ENCODE measurements at regions not wholly inside any gene's neighbourhood (a gene's known extent, or its start where the extent isn't known, plus 50 kb on each side); places are given as distances from the start of the nearest gene placed in this dataset.

DNA sequence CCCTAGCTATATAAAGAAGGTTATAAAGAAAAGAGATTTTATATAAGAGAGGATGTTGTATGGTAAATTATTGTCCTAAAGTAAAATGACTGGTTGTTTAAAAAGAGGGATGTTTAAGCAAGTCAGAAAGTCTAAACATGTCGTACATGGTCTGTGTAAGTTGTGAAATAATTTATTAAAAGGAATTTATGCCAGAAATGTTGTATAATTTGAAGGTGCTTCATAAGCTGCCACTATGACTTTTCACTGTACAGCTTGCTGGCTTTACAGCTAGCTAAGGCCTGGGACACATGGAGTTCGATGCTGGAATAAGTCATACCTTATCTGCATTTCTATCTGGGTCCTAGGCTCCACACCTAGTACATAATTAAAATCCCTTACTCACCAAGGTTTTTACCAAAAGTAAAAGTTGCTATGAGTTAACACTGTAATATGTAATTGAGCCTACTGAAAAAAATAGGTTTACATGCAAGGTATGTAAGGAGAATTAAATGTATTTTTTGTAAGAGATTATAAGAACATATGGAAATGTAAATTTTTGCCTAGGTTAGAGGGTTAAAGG, 59.0 kb upstream of the EDEM3 start:
- no peaks in the 10 kb centered on the region for H3K4me1 Mint-ChIP-seq
- peaks cover 11% of the 10 kb centered on the region for H3K9me3 Mint-ChIP-seq
- H3K36me3 Mint-ChIP-seq (ENCODE audit: low read depth), result peaks cover 2% of the 10 kb centered on the region
- H3K27me3 Mint-ChIP-seq (ENCODE audit: low read depth), result no peaks in the 10 kb centered on the region
- no peak overlapping the region for H3K27ac Mint-ChIP-seq (ENCODE audit: unreplicated experiment)
- TF ChIP-seq, protein P1, sequence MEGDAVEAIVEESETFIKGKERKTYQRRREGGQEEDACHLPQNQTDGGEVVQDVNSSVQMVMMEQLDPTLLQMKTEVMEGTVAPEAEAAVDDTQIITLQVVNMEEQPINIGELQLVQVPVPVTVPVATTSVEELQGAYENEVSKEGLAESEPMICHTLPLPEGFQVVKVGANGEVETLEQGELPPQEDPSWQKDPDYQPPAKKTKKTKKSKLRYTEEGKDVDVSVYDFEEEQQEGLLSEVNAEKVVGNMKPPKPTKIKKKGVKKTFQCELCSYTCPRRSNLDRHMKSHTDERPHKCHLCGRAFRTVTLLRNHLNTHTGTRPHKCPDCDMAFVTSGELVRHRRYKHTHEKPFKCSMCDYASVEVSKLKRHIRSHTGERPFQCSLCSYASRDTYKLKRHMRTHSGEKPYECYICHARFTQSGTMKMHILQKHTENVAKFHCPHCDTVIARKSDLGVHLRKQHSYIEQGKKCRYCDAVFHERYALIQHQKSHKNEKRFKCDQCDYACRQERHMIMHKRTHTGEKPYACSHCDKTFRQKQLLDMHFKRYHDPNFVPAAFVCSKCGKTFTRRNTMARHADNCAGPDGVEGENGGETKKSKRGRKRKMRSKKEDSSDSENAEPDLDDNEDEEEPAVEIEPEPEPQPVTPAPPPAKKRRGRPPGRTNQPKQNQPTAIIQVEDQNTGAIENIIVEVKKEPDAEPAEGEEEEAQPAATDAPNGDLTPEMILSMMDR (conservative IDR thresholded peaks at IDR 0.05), result no peak
- no peak for DNase-seq (ENCODE audit: low read depth, low spot score)
- no peak overlapping the region for H3K4me3 Mint-ChIP-seq

DNA sequence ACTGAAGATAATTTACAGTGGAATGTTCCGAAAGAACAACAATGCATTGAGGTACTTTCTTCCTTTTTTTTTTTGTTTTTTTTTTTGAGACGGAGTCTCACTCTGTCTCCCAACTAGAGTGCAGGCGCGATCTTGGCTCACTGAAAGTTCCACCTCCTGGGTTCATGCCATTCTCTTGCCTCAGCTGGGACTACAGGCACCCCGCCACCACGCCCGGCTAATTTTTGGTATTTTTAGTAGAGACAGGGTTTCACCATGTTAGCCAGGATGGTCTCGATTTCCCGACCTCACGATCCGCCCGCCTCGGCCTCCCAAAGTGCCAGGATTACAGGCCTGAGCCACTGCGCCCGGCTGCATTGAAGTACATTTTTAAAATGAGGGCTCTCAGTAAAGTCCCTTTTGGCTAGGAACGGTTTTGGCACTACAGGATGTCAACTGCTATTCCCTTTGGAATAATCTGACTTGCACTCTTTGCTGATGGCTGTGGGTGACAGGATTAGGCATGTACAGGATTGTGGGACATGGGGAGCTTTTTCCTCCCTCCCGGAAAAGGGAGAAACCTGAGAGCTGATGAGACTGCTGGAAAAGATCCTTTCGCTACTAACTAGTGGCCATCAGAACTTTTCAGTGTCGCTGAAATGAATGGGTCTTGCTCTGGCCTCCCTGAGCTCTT, 56.9 kb upstream of the EDEM3 start:
- Mint-ChIP-seq H3K4me1 (no peaks in the 10 kb centered on the region), H3K27ac (ENCODE audit: unreplicated experiment) (no peak overlapping the region), H3K4me3 (no peak overlapping the region), H3K27me3 (ENCODE audit: low read depth) (no peaks in the 10 kb centered on the region), H3K36me3 (ENCODE audit: low read depth) (no peaks in the 10 kb centered on the region), H3K9me3 (peaks cover 8% of the 10 kb centered on the region)
- TF ChIP-seq, protein P1 (conservative IDR thresholded peaks at IDR 0.05), result no peak
- no peak for DNase-seq (ENCODE audit: low read depth, low spot score)

DNA sequence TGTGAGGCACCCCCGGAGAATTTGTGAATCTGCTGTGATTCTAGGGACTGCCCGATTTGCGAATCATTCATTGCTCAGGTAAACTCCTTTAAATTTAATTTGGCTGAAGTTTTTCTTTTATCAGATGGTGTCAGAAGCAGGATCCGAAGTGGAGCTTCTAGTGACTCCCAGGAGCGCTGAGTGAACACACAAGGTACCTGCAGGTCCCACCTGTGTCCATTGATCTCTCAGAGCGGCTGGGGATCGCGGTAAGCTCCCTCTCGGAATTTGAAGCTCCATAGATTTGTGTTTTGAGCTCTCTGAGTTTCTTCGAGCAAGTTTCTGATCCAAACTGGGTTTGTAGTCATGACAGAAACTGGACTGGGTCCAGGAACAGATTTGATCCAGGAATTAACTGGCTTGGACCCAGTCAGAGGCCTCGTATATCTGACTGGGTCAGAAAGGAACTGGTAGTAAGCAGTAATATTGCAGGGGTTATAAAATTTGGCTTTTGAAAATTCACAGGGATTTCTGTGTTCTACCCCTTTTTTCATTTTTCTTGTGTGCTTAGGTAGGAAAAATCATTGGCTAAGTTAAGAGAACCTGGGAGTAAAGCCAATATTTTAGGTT, 56.2 kb upstream of the EDEM3 start:
- H3K9me3 Mint-ChIP-seq, result peaks cover 8% of the 10 kb centered on the region
- H3K27me3 Mint-ChIP-seq (ENCODE audit: low read depth), result no peaks in the 10 kb centered on the region
- DNase-seq (ENCODE audit: low read depth, low spot score), result no peak
- H3K4me1 Mint-ChIP-seq, result no peaks in the 10 kb centered on the region
- H3K27ac Mint-ChIP-seq (ENCODE audit: unreplicated experiment), result no peak overlapping the region
- no peak overlapping the region for H3K4me3 Mint-ChIP-seq
- H3K36me3 Mint-ChIP-seq (ENCODE audit: low read depth), result no peaks in the 10 kb centered on the region
- TF ChIP-seq, protein P1 (conservative IDR thresholded peaks at IDR 0.05), result no peak

DNA sequence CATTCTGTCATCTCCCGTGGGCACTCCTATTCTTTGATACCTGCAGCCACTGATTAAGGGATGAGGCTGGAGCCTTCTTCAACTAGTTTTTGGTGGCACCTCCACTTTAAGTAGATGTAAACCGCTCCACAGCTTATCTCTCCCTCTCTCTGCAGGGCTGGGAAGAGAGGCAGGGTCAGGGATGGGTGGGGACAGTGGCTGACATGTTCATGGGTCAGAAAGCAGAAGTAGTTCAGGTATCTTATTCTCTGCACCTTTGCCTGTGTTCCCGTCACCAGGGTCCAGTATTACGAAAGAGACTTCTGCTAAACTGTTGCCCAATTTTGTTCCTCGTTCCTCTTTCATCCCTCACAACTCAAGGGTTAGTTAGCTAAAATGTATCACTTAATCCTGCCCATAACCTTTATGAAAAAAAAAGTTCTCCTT, 51.7 kb upstream of the EDEM3 start:
- H3K27me3 Mint-ChIP-seq (ENCODE audit: low read depth), result no peaks in the 10 kb centered on the region
- TF ChIP-seq, protein P1 (conservative IDR thresholded peaks at IDR 0.05), result no peak

DNA sequence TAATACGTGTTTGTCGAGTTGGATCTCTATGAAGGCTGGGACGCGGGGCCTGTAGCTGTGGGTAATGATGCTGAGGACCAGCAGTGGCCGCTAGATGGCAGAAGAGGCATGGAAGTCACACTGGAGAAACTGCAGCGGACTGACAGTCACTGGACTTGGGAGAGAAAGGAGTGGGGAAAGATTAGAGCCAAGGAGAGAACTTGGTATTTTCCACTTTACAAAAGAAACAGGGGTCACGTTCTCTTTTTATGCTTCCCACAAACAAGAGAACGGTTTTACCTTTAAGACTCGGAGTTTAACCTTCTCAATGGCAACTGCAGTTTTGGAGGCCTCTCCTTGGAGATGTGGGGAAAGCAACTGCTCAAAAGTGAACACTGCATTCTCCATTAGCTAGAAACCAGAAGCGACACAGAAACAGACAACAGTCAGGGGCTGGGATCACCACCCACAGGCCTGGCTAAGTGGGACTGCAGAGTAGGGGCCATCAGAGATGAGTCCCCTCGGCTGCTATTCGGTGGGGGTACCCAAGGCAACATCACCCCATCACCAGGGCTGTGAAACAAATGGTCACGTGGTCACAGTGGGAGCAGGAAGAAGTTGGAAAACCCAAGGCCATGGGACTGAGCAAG, 51.1 kb upstream of the EDEM3 start:
- TF ChIP-seq, protein P1 (conservative IDR thresholded peaks at IDR 0.05), result peak; percentile 97
- H3K9me3 Mint-ChIP-seq, result no peaks in the 10 kb centered on the region
- no peaks in the 10 kb centered on the region for H3K27me3 Mint-ChIP-seq (ENCODE audit: low read depth)

More for the DNA sequence above, 51.7 kb upstream of the EDEM3 start:
- Mint-ChIP-seq H3K4me3 (no peak overlapping the region), H3K27ac (ENCODE audit: unreplicated experiment) (no peak overlapping the region), H3K9me3 (no peaks in the 10 kb centered on the region), H3K4me1 (peaks cover 5% of the 10 kb centered on the region), H3K36me3 (ENCODE audit: low read depth) (no peaks in the 10 kb centered on the region)
- no peak for DNase-seq (ENCODE audit: low read depth, low spot score)

More for the DNA sequence above, 51.1 kb upstream of the EDEM3 start:
- peak; percentile 93 for DNase-seq (ENCODE audit: low read depth, low spot score)
- H3K36me3 Mint-ChIP-seq (ENCODE audit: low read depth), result no peaks in the 10 kb centered on the region
- H3K4me1 Mint-ChIP-seq, result peaks cover 5% of the 10 kb centered on the region
- no peak overlapping the region for H3K4me3 Mint-ChIP-seq
- H3K27ac Mint-ChIP-seq (ENCODE audit: unreplicated experiment), result no peak overlapping the region
